ENCODE measurements at regions not wholly inside any gene's neighbourhood (a gene's known extent, or its start where the extent isn't known, plus 50 kb on each side); places are given as distances from the start of the nearest gene placed in this dataset.
"Not testable (repeated sequence)": the region's sequence is repeated elsewhere in the genome, so short reads cannot be mapped to it uniquely, and the experiment has no call there.

DNA sequence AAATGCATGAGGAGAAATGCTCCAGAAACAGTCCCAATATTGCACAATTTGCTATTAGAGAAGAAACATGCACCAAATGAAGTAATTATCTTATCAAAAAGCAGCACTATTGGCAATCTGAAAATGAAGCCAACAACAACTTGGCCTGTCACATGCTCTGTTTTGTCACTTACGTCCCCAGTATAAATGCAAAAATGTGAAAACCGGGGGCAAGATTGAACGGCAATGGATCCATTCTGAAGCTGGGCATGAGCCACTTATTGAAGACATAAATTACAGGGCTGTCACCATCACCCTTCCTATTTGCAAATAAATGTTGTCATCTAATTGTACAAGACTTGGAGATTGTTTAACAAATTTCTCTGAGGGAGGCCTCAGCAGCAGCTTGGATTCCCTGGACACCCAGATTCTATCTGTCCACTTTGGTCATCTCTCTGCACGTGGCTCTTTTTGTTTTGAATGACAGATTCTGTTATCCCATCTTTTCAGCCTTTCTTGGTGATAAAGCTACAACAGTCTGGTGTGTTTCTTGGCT lies 180.2 kb upstream of the CDH5 start:
- no peak for ATAC-seq
- H3K9me3 Mint-ChIP-seq = no peaks in the 10 kb centered on the region
- H3K36me3 Mint-ChIP-seq = no peaks in the 10 kb centered on the region
- DNase-seq (ENCODE audit: low spot score in 2 of 2) = no peak
- no peak overlapping the region for H3K27ac Mint-ChIP-seq

GRCh38 chr16:66182592-66182991 lies 183.9 kb upstream of the CDH5 start:
- H3K9me3 Mint-ChIP-seq = peaks cover 0 to 4% of the 10 kb centered on the region in 2 donors
- no peak for ATAC-seq
- no peak for DNase-seq (ENCODE audit: low spot score in 2 of 2)
- peaks cover 0 to 5% of the 10 kb centered on the region in 2 donors for H3K36me3 Mint-ChIP-seq
- no peak overlapping the region for H3K27ac Mint-ChIP-seq

DNA sequence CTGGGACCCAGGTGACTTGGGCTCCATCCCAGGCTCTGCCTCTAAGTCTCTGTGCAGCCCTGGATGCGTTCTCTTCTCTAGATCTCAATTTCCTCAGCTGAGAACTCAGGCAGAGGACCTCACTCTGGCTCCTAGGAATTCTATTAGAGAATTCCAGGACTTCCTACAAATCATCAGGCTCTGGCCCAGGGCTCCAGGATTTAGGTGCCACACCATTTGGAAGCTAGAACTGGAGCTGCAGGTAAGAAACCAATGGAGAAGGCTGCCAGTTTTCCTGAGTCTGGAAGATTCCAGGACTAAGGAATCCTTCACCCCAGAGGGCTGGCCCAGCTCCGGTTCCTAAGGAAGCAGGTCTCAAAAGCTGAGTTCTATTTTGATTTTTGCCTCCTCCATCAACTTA lies 189.8 kb upstream of the CDH5 start:
- ATAC-seq = no peak

GRCh38 chr16:66176111-66176510 lies 190.4 kb upstream of the CDH5 start:
- peaks cover 0 to 4% of the 10 kb centered on the region in 2 donors for H3K9me3 Mint-ChIP-seq
- DNase-seq (ENCODE audit: low spot score in 2 of 2) (no peak), ATAC-seq (no peak)
- H3K36me3 Mint-ChIP-seq = peaks cover 0 to 5% of the 10 kb centered on the region in 2 donors
- no peak overlapping the region for H3K27ac Mint-ChIP-seq

More for the DNA sequence above, 189.8 kb upstream of the CDH5 start:
- H3K36me3 Mint-ChIP-seq = peaks cover 0 to 5% of the 10 kb centered on the region in 2 donors
- no peak for DNase-seq (ENCODE audit: low spot score in 2 of 2)
- peaks cover 0 to 4% of the 10 kb centered on the region in 2 donors for H3K9me3 Mint-ChIP-seq
- H3K27ac Mint-ChIP-seq = no peak overlapping the region

DNA sequence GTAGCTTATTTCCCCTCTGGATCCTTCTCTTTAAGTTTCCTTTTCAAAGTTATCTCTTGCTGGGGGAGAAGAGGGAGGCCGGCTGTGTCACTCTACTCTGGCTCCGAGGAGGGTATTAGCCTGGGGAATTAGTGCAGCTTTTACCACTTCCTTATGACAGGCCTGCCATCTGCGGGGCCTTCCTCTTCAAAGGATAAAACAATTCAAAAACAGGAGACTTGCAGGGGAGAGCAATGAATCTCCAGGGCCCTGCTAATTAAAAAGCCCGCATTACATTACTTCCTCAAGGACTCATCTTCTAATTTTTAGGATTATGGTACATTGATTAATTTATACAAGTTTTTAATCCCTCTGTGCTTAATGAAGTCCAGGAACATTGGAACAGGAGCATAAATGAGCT lies 190.9 kb upstream of the CDH5 start:
- Mint-ChIP-seq H3K36me3 (peaks cover 0 to 5% of the 10 kb centered on the region in 2 donors), H3K27ac (no peak overlapping the region), H3K9me3 (peaks cover 0 to 4% of the 10 kb centered on the region in 2 donors)
- no peak for DNase-seq (ENCODE audit: low spot score in 2 of 2)
- ATAC-seq = no peak

- DNase-seq (ENCODE audit: low spot score in 2 of 2) (no peak), ATAC-seq (no peak)
- H3K36me3 Mint-ChIP-seq = peaks cover 0 to under 1% of the 10 kb centered on the region in 2 donors
- no peak overlapping the region for H3K27ac Mint-ChIP-seq
- peaks cover 0 to under 1% of the 10 kb centered on the region in 2 donors for H3K9me3 Mint-ChIP-seq
Observed at GRCh38 chr16:66175058-66175457, 191.4 kb upstream of the CDH5 start.

GRCh38 chr16:66173796-66174195 lies 192.7 kb upstream of the CDH5 start:
- ATAC-seq; H3K27ac Mint-ChIP-seq; H3K36me3 Mint-ChIP-seq; H3K9me3 Mint-ChIP-seq; DNase-seq (ENCODE audit: low spot score in 2 of 2): not testable (repeated sequence)

DNA sequence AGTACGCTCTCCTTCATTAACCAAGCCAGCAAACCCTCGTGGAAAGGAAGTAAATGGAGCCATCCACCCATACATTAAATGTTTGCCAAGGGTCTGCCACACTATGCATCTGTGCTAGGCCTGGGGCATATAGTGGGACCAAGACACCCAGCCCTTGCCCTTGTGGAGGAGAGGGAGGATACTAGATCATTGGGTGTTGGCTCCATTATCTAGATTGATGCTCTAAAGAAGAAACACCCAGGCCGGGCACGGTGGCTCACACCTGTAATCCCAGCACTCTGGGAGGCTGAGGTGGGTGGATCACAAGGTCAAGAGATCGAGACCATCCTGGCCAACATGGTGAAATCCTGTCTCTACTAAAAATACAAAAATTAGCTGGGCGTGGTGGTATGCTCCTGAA lies 193.3 kb upstream of the CDH5 start:
- H3K27ac Mint-ChIP-seq; H3K9me3 Mint-ChIP-seq; DNase-seq (ENCODE audit: low spot score in 2 of 2); H3K36me3 Mint-ChIP-seq; ATAC-seq: not testable (repeated sequence)

DNA sequence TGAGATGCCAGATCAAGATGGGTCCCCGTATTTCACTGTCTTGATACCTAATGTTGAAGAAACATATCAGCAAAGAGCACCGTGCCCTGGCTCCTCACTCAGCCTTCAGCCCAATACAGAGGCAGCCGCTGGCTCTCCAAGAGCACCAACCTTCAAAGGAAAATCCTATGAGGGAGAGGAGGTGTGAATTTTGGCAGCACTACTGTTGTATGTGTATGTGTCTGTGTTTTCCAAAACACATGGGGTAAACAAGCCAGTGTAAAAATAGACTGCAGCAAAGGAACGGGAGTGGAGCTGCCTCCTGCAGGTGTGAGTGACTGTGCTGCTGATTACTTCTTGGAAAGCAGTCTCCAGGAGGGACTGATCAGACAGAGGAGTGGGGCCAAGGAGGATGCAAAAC lies 194.0 kb upstream of the CDH5 start:
- Mint-ChIP-seq H3K27ac (no peak overlapping the region), H3K9me3 (no peaks in the 10 kb centered on the region), H3K36me3 (no peaks in the 10 kb centered on the region)
- no peak for ATAC-seq
- DNase-seq (ENCODE audit: low spot score in 2 of 2) = no peak

- DNase-seq (ENCODE audit: low spot score in 2 of 2) (no peak), ATAC-seq (no peak)
- no peaks in the 10 kb centered on the region for H3K36me3 Mint-ChIP-seq
- H3K27ac Mint-ChIP-seq = no peak overlapping the region
- H3K9me3 Mint-ChIP-seq = no peaks in the 10 kb centered on the region
Observed at GRCh38 chr16:66171578-66171977, 194.9 kb upstream of the CDH5 start.

GRCh38 chr16:66170989-66171388 lies 195.5 kb upstream of the CDH5 start:
- no peaks in the 10 kb centered on the region for H3K9me3 Mint-ChIP-seq
- ATAC-seq (no peak), DNase-seq (ENCODE audit: low spot score in 2 of 2) (no peak)
- H3K36me3 Mint-ChIP-seq = no peaks in the 10 kb centered on the region
- H3K27ac Mint-ChIP-seq = no peak overlapping the region

DNA sequence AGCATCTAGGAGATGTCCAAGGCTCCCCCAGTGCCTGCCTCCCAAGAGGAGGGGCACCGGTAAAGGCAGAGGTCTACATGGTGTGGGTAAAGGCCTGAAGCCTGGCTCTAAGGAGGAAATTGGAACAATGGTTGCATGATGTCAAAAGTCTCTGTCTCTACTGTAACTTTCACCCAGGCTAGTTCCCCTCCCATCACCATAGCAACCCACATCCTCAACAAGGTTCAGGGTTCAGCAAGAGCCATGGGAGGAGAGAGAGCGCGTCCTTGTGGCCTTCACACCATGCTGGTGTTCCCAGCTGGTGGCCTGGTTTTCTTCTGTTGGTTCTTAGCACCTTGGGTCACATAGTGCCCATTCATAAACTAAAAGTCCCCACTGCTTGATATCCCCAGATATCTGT lies 196.7 kb upstream of the CDH5 start:
- H3K9me3 Mint-ChIP-seq = no peaks in the 10 kb centered on the region
- DNase-seq (ENCODE audit: low spot score in 2 of 2) (no peak), ATAC-seq (no peak)
- H3K27ac Mint-ChIP-seq = no peak overlapping the region
- no peaks in the 10 kb centered on the region for H3K36me3 Mint-ChIP-seq

DNA sequence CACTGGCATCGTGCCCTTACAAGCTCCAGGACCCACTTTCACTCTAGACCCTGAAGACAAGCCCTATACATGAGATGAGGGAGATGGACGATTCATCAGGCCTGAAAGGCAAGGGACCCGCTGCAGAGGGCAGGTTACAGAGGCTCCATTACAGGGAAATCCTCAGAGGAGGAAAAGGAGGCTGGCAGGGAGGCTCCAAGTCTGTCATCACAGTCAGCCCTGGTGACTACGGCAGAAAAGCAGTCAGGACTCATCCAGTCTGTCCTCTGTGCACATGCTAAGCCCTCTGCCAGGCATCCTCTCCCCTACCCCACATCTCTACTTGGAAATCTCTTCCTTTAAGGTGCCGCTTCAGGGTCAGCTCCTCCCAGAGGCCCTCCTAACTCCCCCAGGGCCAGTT lies 197.7 kb upstream of the CDH5 start:
- DNase-seq (ENCODE audit: low spot score in 2 of 2) (no peak), ATAC-seq (no peak)
- Mint-ChIP-seq H3K36me3 (no peaks in the 10 kb centered on the region), H3K9me3 (no peaks in the 10 kb centered on the region), H3K27ac (no peak overlapping the region)

- no peak for DNase-seq (ENCODE audit: low spot score in 2 of 2)
- Mint-ChIP-seq H3K27ac (no peak overlapping the region), H3K36me3 (no peaks in the 10 kb centered on the region), H3K9me3 (no peaks in the 10 kb centered on the region)
- no peak for ATAC-seq
Observed at GRCh38 chr16:66167564-66168291, 198.8 kb upstream of the CDH5 start.

DNA sequence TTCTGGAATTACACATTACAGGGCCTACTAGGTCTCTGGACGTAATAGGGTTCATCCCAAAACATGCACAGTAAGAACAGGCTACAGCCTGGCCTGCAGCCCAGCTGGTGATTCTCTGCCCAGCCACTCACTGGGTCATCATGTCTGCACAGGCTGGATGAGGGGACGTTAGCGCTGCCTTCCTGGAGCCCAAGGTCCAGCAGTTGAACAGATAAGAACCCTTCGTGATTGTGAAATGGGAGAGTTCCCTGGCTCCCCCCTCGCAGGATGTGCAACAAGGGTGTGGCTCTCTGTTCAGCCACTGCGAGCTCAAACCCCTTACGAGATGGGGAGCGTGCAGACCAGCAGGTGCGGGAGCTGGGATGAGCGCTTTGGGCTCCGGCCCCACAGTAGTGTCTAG lies 200.0 kb upstream of the CDH5 start:
- Mint-ChIP-seq H3K27ac (no peak overlapping the region), H3K9me3 (no peaks in the 10 kb centered on the region), H3K36me3 (no peaks in the 10 kb centered on the region)
- no peak for ATAC-seq
- DNase-seq (ENCODE audit: low spot score in 2 of 2) = no peak

DNA sequence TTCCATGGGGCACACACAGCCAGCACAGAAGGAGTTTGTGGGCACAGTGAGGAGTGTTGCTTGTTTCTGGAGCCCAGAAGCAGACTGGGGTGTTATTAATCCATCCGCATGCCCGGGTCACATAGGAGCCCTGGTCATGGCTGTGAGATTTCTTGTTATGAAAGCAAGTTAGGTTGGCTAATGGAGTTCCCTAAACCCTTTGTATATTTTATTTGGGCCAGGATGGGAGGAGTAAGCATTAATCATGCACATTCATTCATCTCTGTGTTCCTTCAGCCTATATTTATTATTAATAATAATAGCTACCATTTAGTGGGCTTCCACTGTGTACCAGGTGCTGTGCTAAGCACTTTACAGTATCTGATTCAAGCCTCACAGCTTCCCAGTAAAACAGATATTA lies 200.6 kb upstream of the CDH5 start:
- no peak for DNase-seq (ENCODE audit: low spot score in 2 of 2)
- Mint-ChIP-seq H3K27ac (no peak overlapping the region), H3K9me3 (no peaks in the 10 kb centered on the region), H3K36me3 (no peaks in the 10 kb centered on the region)
- ATAC-seq = no peak

- no peaks in the 10 kb centered on the region for H3K9me3 Mint-ChIP-seq
- no peak overlapping the region for H3K27ac Mint-ChIP-seq
- no peaks in the 10 kb centered on the region for H3K36me3 Mint-ChIP-seq
- no peak for DNase-seq (ENCODE audit: low spot score in 2 of 2)
- no peak for ATAC-seq
Observed at GRCh38 chr16:66164581-66165247, 201.8 kb upstream of the CDH5 start.

GRCh38 chr16:66162821-66163220 lies 203.7 kb upstream of the CDH5 start:
- Mint-ChIP-seq H3K9me3 (no peaks in the 10 kb centered on the region), H3K36me3 (no peaks in the 10 kb centered on the region)
- ATAC-seq = no peak

More at GRCh38 chr16:66162821-66163220, 203.7 kb upstream of the CDH5 start:
- no peak overlapping the region for H3K27ac Mint-ChIP-seq
- no peak for DNase-seq (ENCODE audit: low spot score in 2 of 2)
